Activated CD4-positive, alpha-beta T cell treated with anti-CD3 and anti-CD28 coated beads, Interleukin-2, amount 50 U/mL, for 48 hours (primary cell): ENCODE measurements at regions not wholly inside any gene's neighbourhood (a gene's known extent, or its start where the extent isn't known, plus 50 kb on each side); places are given as distances from the start of the nearest gene placed in this dataset.

ENCODE experiments used
- DNase-seq, 2 experiments: peaks; one replicate each; pipeline ENCODE4 v3.0.0-alpha.2; 2020

GRCh38 chr1:47708658-47709018, 270.8 kb downstream of the FOXD2 start:
- DNase-seq, result no peak

- DNase-seq, result no peak
Observed at GRCh38 chr1:47709019-47709871, 271.4 kb downstream of the FOXD2 start.

DNA sequence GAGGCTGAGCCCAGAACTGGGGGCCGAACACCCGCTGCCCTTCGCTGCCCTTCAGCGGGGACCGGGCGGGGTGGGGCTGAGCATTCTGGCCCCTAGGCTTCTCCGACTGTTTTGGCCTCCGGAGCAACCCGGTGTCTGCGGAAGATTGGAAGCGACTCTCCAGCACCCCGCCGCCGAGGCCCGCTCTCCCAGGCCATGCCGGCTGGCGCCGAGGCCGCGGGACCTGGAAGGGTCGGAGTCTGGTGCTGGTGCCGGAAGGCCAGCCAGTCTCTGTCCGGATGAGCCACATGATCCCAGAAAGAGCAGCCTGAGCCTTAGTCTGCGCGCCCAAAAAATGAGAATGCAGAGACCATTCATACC, 272.0 kb downstream of the FOXD2 start:
- DNase-seq, result no peak

DNA sequence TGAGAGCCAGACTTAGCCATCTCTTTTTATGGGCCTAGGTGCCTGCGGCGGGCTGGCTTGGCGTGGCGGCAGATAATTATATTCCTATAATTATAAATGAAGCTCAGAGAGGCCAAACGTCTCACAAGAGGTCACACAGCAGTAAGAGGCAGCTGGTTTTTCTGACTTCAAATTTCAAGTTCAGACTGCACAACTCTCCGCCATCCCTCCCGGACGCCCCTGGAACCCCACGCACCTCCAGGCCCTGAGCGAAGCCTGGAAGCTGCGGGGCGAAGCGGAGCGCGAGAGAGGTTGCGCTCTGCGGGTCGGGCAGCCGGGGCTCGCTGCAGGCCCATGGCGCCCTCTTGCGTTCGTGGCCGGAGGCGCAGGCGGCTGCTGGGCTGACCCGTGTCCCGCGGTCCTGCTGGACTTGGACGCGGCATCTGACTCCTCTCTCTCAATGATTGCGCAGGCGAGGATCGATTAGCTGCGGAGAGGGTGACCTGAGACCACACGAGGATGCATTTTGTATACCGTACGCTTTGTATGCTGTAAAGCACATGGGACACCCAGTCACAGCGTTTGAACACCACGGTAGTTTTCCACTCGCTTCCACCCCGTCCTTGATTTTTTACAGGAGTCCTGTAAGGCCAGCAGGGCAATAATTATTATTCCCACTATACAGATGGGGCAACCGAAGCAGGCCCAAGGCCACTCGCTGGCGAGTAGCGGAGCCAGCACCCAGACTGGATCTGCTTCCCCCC, 272.7 kb downstream of the FOXD2 start:
- DNase-seq, result peak; percentile 79 to 80
